OCI-M1 (cell line): ENCODE measurements at regions not wholly inside any gene's neighbourhood (a gene's known extent, or its start where the extent isn't known, plus 50 kb on each side); places are given as distances from the start of the nearest gene placed in this dataset.
"Not testable (repeated sequence)": the region's sequence is repeated elsewhere in the genome, so short reads cannot be mapped to it uniquely, and the experiment has no call there.

Experiments used
- DNase-seq: peaks from one replicate; lab custom pipeline; 2025; lab: John Stamatoyannopoulos, UW

DNA sequence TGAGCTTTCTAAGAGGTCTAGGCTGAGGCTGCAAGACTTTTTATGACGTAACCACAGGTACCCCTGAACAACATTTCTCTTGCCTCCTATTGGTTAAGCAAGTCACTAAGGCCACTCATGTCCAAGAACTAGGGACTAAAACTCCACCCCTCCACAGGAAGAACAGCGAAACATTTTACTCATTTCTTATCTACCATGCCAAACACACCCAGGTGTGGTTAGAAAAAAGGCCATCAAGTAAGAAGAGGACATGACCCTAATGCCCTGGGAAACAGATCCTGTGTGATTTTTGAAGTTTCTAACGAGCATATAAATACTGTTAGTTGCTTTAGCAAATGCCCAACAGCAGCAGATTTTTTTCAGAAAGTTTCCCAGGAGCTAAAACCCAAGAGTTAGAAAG lies 282.4 kb upstream of the DYNLRB2 start:
- no peak for DNase-seq

DNA sequence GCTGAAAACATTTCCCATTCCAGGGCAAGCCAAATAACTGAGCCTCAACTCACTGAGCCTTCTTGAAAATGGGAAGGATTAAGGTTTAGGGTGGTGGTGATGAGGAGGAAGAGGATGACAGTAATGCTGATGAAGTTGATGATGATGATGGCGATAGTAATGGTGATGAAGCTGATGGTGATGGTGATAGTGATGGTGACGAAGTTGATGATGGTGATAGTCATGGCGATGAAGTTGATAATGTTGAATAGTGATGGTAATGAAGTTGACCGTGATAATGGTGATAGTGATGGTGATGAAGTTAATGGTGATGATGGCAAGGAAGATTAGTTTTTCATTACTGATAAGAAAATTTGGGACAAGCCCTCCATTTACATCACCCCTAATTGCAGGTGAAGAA lies 285.8 kb upstream of the DYNLRB2 start:
- no peak for DNase-seq

DNA sequence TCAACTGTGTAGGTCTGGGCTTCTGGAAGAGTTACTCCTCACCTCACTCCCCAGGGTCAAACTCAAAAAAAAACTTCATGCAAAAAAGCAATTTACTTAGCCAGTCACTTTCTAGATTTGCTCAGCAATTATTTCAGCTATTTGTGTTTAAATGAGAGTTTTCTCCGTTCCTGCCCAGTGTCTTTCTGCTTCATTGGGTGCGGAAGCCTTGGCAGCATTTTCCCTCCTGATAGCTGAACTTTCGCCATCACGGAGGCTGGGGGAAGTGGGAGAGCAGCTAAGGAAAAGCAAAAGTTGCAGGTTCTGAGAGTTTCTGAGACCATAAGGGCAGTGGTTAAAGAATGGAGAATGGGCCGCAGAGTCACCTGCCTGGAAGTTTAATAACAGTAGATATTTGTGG lies 287.1 kb upstream of the DYNLRB2 start:
- DNase-seq, result no peak

DNA sequence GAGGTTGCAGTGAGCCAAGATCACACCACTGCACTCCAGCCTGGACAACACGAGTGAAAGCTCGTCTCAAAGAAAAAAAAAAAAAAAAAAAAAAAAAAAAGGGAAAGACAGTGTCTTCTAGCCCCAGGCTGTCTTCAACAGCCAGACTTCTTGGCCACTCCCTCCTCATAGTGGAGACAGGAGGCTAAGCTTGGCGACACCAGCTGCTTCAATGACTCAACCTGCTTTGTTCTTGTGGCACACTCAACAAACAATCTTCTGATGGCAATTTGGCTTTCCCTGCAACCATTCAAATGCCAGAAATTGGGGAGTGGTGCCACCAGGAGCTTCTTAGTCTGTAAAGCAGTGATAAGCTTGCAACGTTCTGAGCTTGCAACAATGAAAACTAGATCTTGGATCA lies 290.4 kb upstream of the DYNLRB2 start:
- no peak for DNase-seq

DNA sequence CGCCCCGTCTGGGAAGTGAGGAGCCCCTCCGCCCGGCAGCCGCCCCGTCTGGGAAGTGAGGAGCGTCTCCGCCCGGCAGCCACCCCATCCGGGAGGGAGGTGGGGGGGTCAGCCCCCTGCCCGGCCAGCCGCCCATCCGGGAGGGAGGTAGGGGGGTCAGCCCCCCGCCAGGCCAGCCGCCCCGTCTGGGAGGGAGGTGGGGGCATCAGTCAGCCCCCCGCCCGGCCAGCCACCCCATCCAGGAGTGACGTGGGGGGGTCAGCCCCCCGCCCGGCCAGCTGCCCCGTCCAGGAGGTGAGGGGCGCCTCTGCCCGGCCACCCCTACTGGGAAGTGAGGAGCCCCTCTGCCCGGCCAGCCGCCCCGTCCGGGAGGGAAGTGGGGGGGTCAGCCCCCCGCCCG lies 297.5 kb upstream of the DYNLRB2 start:
- DNase-seq, result not testable (repeated sequence)

DNA sequence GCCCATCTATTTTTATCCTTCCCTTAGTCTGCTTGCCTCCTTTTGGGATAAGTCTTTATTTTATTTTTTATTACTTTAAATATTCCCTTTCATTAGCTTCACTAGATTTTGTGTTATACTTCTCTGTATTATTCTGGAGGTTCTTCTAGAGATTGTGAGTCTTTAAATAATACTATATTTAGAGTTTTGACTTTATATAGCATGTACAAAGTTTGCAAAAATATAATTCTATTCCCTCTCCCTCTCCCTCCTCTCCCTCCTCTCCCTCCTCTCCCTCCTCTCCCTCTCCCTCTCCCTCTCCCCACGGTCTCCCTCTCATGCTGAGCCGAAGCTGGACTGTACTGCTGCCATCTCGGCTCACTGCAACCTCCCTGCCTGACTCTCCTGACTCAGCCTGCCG lies 298.5 kb upstream of the DYNLRB2 start:
- DNase-seq, result not testable (repeated sequence)

DNA sequence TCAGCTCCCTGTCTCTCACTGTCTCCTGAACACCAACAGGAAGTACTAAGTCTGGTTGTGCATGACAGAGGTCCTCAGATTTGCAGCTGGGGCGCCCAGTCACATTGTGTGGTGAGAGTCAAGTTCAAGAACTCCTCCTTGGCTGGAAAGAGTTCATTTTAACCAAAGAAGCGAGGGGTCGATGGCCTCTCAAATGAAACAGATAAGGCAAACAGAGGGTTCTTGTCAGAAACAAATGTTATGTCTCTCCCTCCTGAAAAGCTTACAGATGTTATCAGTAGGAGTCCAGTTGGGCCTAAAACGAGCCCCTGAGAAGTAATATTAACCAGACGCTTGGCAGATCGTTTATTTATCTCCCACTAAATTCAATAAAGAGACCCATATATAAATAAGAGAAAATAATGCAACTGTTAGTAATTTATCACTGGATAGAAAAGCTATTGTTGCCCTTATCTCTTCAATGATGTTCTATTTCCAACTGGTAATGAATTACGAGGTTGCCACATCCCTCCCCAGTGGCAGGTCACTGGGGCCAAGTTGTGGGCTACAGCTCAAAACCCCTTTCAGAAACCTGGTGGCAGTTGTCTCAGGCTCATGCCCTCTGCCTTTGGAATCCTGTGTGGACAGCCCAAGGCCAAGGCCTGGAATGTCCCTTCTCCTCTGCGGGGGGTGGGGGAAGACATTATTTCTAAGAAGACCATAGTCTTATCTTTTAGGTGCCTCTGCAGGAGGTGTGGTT lies 307.5 kb upstream of the DYNLRB2 start:
- DNase-seq, result no peak

DNA sequence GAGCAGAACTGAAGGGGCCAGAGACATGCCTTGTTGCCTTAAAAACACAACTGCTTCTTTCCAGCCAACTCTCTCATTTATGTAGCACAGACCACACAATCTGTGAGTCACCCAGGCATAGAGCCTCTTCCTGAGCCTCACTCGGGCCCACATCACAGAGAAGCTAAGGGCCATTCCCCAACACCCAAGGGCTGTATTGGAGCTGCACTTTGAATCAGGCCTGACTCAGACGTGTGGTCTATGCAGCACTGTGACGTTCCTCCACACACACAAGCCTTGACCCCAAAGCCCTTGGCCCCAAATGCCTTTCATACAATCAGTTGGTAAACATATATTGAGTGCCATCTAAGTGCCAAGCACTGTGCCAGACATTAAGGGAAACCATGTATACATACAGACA lies 308.9 kb upstream of the DYNLRB2 start:
- no peak for DNase-seq

DNA sequence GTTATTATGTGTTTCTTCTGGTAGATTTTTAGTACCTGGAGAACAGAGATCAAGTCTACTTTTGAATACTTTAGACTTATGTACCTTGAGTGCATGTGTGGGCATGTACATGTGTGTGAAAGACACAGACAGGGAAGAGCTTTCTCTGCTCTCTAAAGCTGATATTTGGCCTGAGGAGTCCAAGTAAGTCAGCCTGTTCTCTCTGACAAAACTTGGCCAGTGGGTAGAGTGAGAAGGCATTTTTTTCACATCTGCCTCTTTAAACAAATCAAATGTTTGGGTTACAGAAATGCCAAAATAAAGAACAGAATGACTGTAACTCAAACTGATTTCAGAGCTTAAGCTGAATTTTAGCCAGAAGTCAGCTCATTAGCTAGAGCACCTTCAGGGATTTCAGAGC lies 309.7 kb upstream of the DYNLRB2 start:
- no peak for DNase-seq

DNA sequence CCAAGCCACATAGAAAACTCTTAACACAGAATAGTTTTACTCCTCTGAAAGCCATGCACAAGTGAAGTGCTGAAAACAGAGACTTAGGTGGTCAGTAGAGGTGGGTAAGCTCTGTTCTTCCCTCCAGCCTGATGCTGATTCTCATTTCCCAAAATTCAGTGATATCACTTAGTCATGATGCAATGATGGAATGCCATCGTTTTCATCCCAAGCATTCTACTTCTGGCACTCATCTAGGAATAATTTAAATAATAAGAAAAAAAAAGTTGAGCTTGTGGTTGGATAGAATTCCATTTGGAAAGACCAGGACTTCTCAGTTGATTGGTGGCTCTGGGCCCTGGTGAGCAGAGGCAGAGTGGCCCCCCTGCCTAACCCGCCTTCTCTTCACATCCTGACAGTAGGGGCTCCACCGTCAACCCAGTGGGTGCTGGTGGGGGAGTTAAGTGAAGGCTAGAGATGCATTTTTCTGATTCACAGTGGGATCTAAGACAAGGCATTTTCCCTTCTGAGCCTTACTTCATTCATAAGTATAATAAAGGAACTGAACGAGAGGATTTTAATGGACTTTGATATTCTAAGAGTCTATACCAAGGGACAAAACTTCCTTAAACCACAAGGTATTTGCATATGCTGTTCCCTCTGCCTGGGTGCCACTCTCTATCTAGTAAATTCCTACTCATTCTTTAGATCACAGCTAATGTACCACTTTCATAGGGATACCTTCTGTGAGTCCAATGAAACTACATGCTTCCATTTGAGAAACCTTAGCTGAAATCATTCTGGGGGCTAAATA lies 310.3 kb upstream of the DYNLRB2 start:
- no peak for DNase-seq

DNA sequence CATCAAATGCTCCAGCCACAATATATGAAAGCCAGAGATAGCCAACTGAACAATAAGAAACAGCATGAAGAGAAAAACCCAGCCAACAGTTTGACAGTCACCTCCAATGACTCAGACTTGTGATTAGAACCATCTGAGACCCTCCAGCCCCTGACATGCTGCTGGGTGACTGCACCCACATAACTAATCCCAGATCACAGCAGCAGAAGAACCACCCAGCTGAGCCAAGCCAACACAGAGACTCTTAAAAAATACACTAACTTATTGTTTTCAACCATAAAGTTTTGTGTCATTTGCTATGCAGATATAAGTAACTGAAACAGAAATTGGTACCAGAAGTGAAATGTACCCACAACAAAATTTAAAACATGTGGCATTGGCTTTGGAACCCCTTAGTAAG lies 314.3 kb upstream of the DYNLRB2 start:
- no peak for DNase-seq

DNA sequence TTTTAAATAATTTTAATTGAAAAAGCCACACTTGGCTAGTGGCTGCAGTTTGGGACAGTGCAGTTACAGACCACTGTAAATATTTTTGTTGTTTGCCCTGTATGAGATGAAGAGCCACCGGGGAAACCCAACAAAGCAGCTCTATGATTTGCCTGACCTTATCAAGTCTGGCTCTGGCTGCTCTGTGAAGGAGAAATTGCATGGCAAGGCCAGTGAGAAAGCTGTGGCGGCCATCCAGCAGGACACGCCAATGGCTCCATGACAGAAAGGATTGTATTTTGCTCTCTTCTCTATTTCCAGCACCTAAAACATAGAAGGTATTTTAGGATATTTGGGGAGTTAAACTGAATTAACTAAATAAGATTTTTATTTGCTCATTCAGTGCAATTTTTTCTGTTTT lies 330.0 kb upstream of the DYNLRB2 start:
- DNase-seq, result no peak

DNA sequence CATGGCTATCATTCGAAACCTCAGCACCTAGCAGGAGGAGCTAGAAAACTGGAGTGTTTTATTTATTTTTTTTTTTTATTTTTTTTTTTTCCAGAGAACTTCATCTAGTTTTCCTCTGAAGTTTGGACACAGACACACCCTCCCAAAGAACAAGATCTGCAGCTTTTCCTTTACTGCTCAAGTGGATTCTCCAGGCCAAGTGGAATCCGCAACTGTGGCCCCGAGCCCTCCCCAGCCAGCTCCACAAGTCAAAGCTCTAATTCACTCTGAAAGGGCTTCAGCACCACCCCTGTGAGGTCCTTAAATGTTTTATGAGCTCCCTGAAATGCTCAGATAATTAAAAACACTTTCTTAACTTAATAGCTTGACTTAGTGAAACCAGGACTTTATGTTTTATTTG lies 332.1 kb upstream of the DYNLRB2 start:
- no peak for DNase-seq

DNA sequence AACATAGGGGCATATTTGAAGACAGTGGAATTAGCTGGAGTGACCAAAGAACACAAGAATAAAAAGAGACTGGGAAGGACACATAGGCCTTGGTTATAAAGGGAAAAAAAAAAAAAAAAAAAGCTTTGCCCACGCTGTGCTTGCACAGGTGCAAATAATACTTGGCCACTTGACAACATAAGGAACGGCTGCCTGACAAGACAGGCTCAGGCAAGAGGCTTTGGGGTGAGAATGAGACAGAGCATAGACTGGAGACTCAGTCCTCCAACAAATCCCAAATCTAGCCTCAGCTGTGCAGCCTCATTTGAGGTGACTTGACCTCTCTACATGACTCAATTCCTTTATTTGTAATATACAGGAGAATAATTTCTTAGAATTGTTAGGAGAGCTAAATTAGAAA lies 332.8 kb upstream of the DYNLRB2 start:
- DNase-seq, result no peak

DNA sequence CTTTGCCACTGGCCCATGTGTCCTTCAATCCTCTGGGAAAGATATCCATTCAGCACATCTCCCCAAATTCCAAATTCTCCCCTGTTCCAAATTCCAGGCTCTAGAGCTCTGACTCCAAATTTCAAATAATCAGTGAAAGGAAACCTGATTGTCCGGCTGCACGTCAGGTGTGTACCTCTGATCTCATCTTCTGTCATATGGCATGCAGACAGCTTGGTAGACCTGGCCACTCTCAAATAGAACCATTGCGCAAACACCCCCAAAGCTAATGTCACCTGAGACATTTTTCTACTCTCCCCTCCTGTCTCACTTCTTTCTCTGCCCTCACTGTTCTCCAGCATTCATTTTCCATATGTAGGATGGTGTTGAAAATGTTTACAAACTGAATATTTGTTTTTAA lies 337.0 kb upstream of the DYNLRB2 start:
- DNase-seq, result no peak

DNA sequence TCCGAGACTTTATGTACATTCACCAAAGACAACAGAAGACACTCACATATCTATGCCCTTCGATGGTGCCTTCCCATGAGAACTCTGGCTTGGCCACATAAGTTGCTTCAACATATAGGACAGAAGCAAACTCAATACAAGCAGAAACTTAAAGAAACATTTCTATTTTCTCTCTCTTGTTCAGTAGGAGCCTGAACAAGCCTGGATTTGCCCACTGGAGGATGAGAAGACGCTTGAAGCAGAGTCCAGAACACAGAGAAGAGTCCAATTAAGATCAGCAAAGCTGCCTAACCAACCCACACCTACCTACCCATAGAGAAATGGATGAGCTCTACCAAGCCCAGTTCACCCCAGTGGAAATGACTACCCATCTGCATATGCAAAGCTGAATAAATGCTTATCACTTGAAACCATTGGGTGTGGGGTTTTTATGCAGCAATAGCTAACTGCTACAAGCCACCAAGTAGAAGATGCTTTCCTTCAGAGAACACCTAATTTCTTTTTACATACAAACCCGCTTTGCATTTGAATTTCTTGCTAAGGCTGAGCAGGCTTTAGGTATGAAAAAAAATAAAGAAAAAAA lies 337.9 kb upstream of the DYNLRB2 start:
- DNase-seq, result no peak

DNA sequence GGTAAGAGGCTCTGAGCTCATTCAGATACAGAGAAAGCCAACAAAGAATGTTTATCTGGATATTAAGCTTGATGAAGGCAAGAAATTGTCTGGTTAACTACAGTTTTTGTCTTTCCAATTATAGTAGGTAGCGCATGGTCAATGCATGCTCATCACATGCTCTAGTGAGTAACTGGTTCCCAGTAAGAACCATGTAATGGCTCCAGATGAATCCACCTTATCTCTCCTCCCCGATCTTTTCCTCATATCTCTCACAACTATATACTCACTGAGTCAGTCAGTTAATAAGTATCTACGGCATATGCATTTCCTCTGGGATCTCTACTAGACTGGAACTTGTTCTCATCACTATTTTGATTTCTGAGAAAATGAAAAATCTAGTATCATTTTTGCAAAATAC lies 340.7 kb upstream of the DYNLRB2 start:
- no peak for DNase-seq

DNA sequence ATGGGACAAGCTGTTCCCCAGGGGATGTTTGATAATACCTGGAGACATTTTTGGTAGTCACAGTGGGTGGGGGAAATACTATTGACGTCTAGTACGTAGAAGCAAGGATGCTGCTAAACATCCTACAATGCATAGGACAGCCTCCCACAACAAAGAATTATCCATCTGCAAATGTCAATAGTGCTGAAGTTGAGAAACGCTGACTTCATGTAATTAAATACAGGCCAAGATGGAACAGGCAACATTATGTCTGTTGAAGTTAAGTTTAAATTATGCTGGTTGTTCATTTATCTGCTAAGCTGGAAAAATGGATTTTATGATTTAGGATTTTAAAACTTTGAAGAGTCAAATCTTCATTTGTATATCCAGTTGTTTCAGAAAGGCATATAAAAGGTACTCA lies 341.2 kb upstream of the DYNLRB2 start:
- no peak for DNase-seq

DNA sequence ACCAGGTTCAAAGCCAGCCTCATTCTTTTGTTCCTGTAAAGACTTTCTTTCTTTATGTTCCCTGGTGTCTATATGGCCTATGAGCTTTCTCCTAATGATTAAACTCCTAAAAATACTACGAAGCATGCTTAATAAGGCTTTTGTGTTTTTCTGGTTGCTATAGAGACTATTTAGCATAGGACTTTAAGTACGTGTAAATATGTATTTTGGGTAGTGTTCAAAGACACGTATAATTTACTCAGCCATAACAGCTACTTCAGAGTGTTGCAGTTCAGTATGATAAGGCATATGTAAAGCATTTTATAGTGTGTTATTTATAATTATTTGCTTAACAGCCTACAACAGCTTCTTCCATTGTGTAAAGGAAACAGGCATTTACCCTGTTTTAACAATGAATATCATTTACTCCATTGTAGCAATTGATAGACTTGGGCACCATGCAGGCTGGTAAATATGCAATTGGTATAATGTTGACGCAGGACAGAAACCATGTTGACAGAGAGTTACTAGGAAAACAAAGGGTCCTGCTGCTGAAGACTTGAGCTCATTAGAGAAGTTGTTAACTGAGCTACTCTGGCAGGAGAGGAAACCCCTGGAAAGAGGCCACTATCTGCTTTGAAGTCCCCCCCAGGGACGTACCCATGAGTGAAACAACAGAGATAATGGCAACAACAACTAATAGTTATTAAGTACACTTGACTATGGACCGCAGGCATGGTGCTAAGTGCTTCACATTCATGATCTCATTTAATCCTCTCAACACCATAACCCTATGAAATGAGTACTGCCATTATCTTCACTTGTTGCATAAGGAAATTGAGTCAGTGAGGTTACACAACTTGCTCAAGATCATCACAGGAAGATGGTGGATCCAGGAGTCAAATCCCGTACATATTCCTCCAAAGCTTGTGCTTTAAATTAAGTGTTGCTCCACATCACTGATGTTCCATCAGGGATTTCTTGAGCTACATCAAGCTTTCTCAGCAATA lies 342.2 kb upstream of the DYNLRB2 start:
- no peak for DNase-seq

DNA sequence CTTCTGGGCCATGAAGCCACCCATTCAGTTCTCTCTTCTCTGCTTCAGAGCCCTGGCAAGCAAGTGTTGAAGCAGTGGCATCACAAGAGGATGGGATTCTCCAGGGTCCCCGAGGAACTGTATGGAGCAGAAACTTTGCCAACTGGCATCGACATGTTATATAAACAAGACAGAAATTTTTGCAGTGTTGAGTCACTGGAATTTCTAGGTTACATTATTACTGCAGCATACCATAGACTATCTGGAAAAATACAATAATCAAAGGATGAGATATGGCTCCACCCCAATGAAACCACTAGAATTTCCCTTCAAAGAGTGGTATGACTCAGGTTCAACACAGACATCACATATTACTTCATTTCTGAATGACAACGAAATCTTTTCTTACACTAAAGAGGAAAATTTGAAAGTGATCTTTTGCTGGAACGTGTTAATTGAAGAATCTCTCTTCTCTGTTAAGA lies 343.0 kb upstream of the DYNLRB2 start:
- DNase-seq, result no peak

DNA sequence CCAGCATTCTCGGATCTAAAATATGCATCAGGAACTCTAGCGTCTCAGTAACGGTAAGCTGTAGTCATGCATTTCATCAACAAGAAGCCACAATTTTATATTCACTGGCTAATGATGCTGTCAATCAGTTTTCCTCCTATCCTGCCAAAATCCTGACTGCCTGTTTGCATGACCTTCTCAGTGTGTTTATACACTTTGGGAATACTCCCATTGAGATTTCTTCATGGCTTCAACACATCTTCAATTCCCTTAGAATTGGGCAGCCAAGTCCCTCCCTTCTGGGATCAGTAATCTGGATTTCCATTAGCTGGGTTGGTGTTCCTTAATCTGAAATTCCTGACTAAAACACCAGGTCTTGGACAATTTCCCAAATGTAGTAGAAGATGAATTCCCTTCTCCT lies 348.9 kb upstream of the DYNLRB2 start:
- DNase-seq, result no peak
